Non-pigmented ciliary epithelial cell (primary cell): ENCODE measurements at regions not wholly inside any gene's neighbourhood (a gene's known extent, or its start where the extent isn't known, plus 50 kb on each side); places are given as distances from the start of the nearest gene placed in this dataset.
"Not testable (repeated sequence)": the region's sequence is repeated elsewhere in the genome, so short reads cannot be mapped to it uniquely, and the experiment has no call there.

Experiments used
- DNase-seq: peaks from one replicate; pipeline ENCODE4 v3.0.0-alpha.2; 2010; ENCODE audit warnings: low read depth

GRCh38 chr5:96203761-96204160 is 229.3 kb downstream of the PCSK1 start:
- DNase-seq: no peak

DNA sequence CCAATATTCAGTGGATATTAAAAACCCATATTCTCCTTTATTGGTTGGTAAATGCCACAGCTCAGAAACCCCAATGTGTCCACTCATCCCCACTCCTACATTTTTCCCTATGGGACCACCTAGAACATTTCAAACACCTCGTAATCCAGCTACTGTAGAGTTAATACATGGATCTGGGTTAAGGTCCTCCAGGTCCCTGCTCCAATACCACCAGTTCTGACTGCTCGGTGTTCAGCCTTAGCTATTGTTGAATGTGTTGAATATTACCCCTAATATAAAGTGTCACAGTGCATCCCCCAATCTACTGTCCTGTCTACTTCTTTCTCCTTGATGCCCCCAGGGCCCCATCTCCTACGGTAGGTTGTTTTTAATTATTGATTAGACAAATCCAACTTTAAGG is 231.5 kb downstream of the PCSK1 start:
- no peak for DNase-seq

DNA sequence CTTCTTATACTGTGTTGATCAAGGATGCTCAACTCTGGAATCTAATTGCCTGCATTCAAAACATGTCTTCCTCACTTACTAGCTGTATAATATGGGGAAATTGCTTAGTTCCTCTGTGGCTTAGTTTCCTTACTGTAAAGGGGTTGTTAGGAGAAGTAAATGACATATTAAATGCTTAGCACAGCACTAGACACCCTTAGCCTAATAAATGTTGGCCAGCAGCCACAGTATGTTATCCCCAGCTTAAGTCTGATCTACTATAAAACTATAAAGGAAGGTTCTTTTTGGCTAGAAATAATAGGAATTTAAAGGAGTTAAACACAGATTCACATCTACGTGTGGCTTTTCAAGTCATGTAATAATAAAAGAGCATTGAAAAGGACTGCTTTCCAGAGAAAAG is 232.4 kb downstream of the PCSK1 start:
- DNase-seq: no peak

DNA sequence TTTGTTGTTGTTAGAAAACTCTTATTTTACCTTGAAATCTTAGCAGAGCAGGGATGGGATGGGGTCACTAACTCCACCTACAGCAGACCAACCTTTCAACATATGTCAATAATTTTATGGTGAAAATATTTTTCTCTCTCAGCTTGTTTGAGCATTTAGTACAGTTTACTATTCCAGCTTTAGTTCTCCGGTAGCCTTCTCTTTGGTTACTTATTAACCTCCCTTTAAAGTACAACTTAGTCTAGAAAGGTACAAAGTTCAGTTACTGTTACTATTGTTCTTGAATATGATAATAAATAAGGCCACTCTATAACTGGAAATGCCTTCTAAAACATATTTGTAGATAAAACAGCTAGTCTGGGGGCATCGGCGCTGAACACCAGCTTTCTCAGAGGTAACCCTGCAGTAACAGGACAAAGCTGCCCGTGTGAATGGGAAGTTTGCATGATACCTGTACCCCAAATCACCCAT is 233.3 kb downstream of the PCSK1 start:
- no peak for DNase-seq

DNA sequence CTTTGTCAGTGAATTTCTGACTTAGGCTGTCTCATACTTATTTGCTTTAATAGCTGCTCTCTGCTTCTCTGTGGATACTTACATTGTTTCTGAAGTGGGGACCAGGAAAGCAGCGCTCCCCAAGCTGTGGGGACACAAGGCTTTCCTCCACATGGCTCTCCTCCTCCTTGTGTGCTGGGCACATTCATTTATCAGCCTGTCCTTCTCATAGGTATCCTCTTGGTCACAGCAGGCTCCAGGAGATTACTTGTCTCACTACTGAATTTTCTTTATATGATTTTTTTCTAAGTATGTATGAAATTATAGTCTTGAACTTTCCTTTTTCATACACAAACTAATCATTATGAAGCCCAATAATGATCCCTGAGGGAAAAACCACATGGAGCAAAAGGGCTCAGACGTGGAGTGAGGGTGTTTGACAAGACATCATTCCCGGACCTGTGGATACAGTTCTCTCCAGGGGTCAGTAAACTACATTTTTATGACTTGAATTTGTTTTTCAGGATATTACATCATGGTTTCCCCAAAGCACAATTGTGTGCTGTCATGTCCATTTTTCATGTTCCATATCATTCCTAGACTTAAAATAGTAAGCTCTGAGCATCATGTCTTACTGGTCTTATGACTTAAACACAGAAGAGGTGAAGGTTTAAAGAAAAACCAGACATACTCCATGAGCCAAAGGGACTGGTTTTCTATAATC is 234.5 kb downstream of the PCSK1 start:
- DNase-seq: no peak

- not testable (repeated sequence) for DNase-seq
These were observed 235.3 kb downstream of the PCSK1 start for GRCh38 chr5:96197767-96198166.

- no peak for DNase-seq
These were observed 235.7 kb upstream of the ELL2 start for GRCh38 chr5:96197347-96197746.

GRCh38 chr5:96196890-96197289 is 235.2 kb upstream of the ELL2 start:
- no peak for DNase-seq

DNA sequence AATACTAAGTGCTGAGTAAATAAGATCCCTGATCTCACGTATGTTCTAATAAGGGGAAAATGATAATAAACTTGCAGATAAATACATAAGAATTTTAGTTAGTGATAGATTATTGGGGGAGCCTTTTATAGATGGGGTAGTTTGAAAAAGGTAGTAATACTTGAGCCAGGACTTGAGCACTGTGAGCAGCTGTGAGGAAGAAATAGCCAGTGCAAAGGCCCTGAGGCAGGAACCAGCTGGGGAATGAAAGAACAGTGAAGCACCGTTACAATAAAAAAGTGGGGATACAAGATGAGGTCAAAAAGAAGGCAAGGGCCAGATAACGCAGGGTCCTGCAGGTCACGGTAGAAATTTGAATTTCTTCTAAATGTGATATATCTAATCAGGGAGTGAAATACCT is 234.8 kb upstream of the ELL2 start:
- DNase-seq: no peak

DNA sequence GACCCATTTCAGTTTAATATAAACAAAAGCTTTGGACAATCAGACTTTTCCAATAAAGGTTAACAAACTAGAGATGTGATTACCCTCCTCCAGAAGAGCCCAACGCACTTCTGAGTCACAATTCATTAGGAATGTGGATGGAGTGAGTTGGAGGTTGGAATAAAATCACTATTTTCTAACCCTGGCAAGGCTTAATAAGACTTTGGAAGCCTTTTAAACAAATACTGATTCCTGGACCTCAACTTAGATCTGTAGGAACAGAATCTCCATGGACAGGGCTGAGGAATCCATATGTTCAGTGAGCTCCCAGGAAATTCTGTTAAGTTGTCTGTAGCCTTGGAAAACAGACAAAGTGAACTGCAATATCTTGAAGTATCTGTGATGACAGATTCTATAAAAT is 233.5 kb upstream of the ELL2 start:
- no peak for DNase-seq

DNA sequence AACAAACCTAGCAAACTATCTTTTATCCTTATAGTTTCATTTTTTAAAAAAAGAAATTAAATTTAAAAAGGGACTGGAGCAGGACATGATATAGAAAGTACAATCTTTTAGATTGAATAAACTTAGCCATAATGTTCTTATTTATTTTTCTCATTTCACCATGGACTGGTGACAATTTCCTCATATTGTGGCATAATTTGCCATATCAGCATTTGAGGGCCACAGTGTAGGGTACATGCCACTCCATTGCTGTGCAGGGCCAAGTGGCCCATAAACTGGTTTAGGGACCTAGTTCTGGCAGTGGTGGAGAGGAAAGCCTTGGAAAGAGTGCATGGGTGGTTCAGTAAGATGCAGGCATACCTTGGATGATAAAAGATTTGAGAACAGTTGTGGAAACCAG is 232.9 kb upstream of the ELL2 start:
- no peak for DNase-seq

DNA sequence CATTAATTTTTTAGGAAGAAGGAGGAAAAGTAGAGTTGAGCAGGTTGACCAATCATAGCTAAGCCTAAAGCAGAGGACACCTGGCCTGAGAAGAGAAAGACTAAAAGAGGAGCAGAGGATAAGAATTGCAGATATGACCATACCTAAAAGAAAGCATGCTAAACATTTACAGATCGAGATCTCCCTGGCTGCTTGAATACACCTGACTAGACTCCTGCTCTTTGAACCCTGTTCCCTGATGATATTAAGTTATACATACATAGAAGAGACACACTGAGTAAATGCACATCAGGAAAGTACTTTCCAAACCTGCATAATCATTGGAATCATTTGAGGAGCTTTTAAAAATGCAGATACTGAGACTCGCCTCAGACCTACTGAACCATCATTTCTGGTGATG is 232.3 kb upstream of the ELL2 start:
- no peak for DNase-seq

DNA sequence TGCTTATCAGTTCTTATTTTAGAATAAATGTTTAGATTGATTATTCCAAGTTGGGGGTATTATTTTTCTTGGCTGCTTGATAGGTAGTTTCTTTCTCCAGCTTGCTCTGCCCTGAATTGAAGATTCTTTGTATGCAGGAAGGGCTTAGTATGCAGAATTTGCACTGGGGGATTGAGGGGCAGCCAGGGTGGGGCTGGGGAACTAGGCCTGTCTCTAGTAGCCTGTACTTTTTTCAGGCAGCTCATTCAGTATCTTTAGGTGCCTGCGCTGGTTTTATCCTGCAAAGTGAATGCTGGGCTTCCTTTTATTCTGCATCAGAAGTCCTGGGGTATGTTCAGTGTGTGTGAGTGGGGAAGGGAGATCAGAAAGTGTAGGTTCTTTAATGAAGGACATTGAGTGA is 228.3 kb upstream of the ELL2 start:
- DNase-seq: no peak

- no peak for DNase-seq
These were observed 227.6 kb upstream of the ELL2 start for GRCh38 chr5:96189028-96189826.

DNA sequence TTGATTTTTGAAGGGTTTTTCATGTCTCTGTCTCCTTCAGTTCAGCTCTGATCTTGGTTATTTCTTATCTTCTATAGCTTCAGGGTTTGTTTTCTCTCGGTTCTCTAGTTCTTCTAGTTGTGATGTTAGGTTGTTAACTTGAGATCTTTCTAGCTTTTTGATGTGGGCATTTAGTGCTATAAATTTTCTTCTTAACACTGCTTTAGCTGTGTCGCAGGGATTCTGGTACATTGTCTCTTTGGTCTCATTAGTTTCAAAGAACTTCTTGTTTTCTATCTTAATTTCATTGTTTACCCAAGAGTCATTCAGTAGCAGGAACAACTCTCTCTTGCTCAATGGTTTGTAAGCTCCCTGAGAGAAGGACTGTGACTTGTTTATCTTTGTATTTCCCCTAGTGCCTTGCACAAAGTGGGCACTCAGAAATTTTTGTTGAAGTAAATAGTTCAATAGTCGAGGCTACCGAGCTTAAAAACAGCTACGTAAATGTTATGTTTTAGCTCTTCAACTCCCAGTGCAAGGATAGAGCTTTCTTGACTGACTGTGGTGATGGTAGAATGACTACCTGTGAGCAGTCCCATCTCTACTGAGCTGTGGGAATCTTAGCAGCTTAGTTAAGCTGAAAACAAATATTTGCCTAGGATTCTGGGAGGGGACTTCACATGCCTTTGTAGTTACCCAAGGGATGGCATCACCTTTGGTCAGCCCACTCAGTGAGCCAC is 225.8 kb upstream of the ELL2 start:
- DNase-seq: no peak

DNA sequence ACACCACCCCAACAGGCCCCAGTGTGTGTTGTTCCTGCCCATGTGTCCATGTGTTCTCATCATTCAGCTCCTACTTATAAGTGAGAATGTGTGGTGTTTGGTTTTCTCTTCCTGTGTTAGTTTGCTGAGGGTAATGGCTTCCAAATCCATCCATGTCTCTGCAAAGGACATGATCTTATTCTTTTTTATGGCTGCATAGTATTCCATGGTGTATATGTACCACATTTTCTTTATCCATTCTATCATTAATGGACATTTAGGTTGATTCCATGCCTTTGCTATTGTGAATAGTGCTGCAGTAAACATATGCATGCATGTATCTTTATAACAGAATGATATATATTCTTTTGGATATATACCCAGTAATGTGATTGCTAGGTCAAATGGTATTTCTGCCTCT is 222.9 kb upstream of the ELL2 start:
- DNase-seq: not testable (repeated sequence)

DNA sequence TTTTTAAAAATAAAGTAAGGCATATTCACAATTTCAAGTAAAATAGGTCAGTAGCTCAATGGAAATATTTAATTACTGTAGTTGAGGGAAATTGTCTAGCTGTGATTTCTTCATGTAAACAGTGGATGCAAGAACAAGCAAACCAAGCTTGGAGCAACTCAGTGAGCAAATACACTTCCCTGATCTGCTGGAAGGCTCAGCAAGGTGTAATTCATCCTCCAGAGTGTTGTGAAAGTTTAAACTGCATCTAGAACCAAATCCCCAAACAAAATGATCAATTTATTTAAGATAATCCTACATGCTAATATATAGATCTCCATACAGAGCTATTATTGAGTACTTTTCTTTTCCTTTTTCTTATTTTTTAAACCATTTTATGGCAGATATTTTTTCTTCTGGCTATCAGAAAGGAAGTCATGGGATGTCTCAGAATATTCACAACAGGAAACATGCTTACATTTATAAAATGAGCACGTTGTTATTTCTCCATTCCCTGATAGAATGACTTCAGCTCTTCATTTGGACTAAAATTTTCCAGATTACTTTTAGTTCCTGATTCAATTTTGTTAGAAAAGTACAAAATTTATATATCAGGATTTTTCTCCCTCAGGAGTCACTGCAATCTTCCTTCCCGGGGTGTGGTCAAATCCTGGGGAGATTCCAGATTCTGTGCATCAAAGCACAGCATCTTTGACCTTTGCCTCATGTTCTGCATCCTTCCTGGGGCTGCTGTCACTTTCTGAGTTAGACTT is 219.2 kb upstream of the ELL2 start:
- DNase-seq: no peak

- DNase-seq: peak; percentile 74
These were observed 215.7 kb upstream of the ELL2 start for GRCh38 chr5:96177303-96177869.

DNA sequence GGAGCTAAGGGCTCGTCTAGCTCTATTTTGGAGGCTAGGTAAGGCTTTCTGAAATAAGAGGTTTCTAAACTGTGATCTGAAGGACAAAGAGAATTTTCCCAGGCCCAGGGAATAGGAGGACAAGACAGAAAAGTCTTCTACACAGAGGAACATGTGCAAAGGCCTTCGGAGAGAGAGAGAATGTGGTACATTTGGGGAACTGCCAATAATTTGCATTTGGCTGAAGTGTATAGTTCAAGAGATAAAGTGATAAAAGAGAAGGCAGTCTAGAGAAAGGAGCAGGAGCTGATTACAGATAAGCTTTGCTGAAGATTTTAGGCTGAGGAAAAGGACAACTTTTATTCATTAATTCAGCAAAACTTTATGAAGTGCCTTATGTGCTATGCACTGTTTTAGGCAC is 214.4 kb upstream of the ELL2 start:
- no peak for DNase-seq

- DNase-seq: no peak
These were observed 213.4 kb upstream of the ELL2 start for GRCh38 chr5:96175090-96175489.

DNA sequence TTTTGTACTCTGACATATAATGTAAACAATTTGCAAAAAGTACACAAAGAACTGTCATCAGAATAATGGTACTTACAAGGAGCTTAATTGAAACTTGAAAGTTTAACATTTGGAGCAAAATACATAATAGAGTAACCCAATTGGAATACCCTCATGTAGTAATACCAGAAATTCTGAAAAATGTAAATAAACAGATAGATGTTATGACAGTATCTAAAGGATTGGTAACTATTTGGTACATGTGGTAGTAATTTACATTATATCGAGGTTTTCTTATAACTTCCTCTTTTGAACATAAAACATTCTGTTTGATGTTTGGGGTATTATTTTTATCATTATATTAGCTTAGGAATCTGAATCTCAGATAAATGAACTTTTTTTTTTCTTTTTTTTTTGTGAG is 211.7 kb upstream of the ELL2 start:
- no peak for DNase-seq

DNA sequence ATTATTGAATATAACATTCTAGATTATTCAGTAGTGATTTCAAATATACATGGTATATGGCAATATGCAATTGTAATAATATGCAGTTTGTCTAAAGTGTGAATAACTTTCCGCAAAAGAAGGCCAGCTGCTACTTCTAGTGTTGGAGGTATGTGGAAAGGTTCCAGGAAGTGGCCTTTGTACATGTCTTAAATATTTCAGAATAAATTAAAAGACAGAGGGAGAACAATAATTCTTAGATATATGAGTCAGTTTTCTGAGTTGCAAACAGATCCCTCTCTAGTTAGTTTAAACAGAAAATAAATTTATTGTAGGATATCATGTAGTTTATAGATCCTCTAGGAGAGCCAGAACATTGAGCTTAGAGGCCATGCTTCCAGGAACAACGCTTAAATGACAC is 210.8 kb upstream of the ELL2 start:
- peak; percentile 72 for DNase-seq
